BE2C (cell line): ENCODE measurements at regions not wholly inside any gene's neighbourhood (a gene's known extent, or its start where the extent isn't known, plus 50 kb on each side); places are given as distances from the start of the nearest gene placed in this dataset.

Experiments used
- DNase-seq: peaks from one replicate; pipeline ENCODE4 v3.0.0-alpha.2; 2020
- H3K27me3 ChIP-seq: fragments of 250-450 bp; sonication (Bioruptor Pico); 2 replicates; pipeline ENCODE4 v1.5.1; 2020; ENCODE audit warnings: mild to moderate bottlenecking
- H3K36me3 ChIP-seq: fragments of 250-450 bp; sonication (Bioruptor Pico); 2 replicates; pipeline ENCODE4 v1.5.1; 2020; ENCODE audit warnings: mild to moderate bottlenecking
- H3K4me1 ChIP-seq: fragments of 250-450 bp; sonication (Bioruptor Pico); 2 replicates; pipeline ENCODE4 v1.5.1; 2020
- H3K4me3 ChIP-seq: 2 replicates; pipeline ENCODE4 v1.5.1; 2011; ENCODE audit warnings: low read depth, low read length
- H3K9me3 ChIP-seq: fragments of 250-450 bp; sonication (Bioruptor Pico); 2 replicates; pipeline ENCODE4 v1.5.1; 2020
- CTCF ChIP-seq: IDR thresholded peaks from 2 replicates; pipeline ENCODE4 v1.5.1; 2012; ENCODE audit warnings: mild to moderate bottlenecking, low read depth, low read length

GRCh38 chr4:129410115-129410514 lies 314.2 kb downstream of the C4orf33 start:
- no peak overlapping the region for H3K4me3 ChIP-seq
- H3K27me3 ChIP-seq, result no peaks in the 10 kb centered on the region
- no peaks in the 10 kb centered on the region for H3K9me3 ChIP-seq
- H3K36me3 ChIP-seq, result no peaks in the 10 kb centered on the region
- TF ChIP-seq CTCF, result no peak
- DNase-seq, result no peak
- no peaks in the 10 kb centered on the region for H3K4me1 ChIP-seq

- no peak for TF ChIP-seq CTCF
- H3K9me3 ChIP-seq, result no peaks in the 10 kb centered on the region
Observed at GRCh38 chr4:129415004-129415403, 319.1 kb downstream of the C4orf33 start.

GRCh38 chr4:129420637-129421036 lies 324.7 kb downstream of the C4orf33 start:
- TF ChIP-seq CTCF, result no peak
- H3K36me3 ChIP-seq, result no peaks in the 10 kb centered on the region

More at GRCh38 chr4:129415004-129415403, 319.1 kb downstream of the C4orf33 start:
- Histone ChIP-seq H3K36me3 (no peaks in the 10 kb centered on the region), H3K27me3 (no peaks in the 10 kb centered on the region), H3K4me1 (no peaks in the 10 kb centered on the region), H3K4me3 (no peak overlapping the region)
- no peak for DNase-seq

GRCh38 chr4:129422277-129422676 lies 326.3 kb downstream of the C4orf33 start:
- no peaks in the 10 kb centered on the region for H3K9me3 ChIP-seq
- H3K27me3 ChIP-seq, result no peaks in the 10 kb centered on the region
- H3K36me3 ChIP-seq, result no peaks in the 10 kb centered on the region
- H3K4me3 ChIP-seq, result no peak overlapping the region
- no peaks in the 10 kb centered on the region for H3K4me1 ChIP-seq
- DNase-seq, result no peak
- no peak for TF ChIP-seq CTCF

More at GRCh38 chr4:129420637-129421036, 324.7 kb downstream of the C4orf33 start:
- Histone ChIP-seq H3K27me3 (no peaks in the 10 kb centered on the region), H3K4me1 (no peaks in the 10 kb centered on the region), H3K4me3 (no peak overlapping the region), H3K9me3 (no peaks in the 10 kb centered on the region)
- DNase-seq, result no peak

GRCh38 chr4:129428454-129428853 lies 332.5 kb downstream of the C4orf33 start:
- H3K27me3 ChIP-seq, result no peaks in the 10 kb centered on the region
- no peak overlapping the region for H3K4me3 ChIP-seq
- DNase-seq, result no peak
- no peaks in the 10 kb centered on the region for H3K9me3 ChIP-seq
- peaks cover 3% of the 10 kb centered on the region; the same call in 1 of the 2 replicates for H3K4me1 ChIP-seq
- TF ChIP-seq CTCF, result no peak
- no peaks in the 10 kb centered on the region for H3K36me3 ChIP-seq

- Histone ChIP-seq H3K4me1 (peaks cover 3% of the 10 kb centered on the region; the same call in 1 of the 2 replicates), H3K4me3 (no peak overlapping the region), H3K27me3 (no peaks in the 10 kb centered on the region), H3K9me3 (no peaks in the 10 kb centered on the region; the same call in 1 of the 2 replicates), H3K36me3 (no peaks in the 10 kb centered on the region)
- no peak for DNase-seq
- TF ChIP-seq CTCF, result no peak
Observed at GRCh38 chr4:129429581-129430320, 333.8 kb downstream of the C4orf33 start.
